ES-I3 (cell line): ENCODE measurements at regions not wholly inside any gene's neighbourhood (a gene's known extent, or its start where the extent isn't known, plus 50 kb on each side); places are given as distances from the start of the nearest gene placed in this dataset.

Experiments used
- H3K36me3 ChIP-seq: 2 replicates; pipeline ENCODE4 v1.6.1; 2013; ENCODE audit warnings: mild to moderate bottlenecking, low read length, control low read depth, moderate library complexity; ENCODE audit not compliant: insufficient read depth
- H3K4me1 ChIP-seq: 2 replicates; pipeline ENCODE4 v1.6.1; 2013; ENCODE audit warnings: mild to moderate bottlenecking, control low read depth, low read length; ENCODE audit not compliant: insufficient read depth
- H3K9ac ChIP-seq: 2 replicates; pipeline ENCODE4 v1.6.1; 2013; ENCODE audit warnings: low read depth, mild to moderate bottlenecking, low read length, moderate library complexity
- H3K9me3 ChIP-seq: 2 replicates; pipeline ENCODE4 v1.6.1; 2013; ENCODE audit warnings: mild to moderate bottlenecking, low read length, moderate library complexity; ENCODE audit not compliant: control insufficient read depth, insufficient read depth

GRCh38 chr16:85294810-85295508 is 182.7 kb upstream of the CIBAR2 start:
- Histone ChIP-seq H3K9me3 (no peaks in the 10 kb centered on the region), H3K9ac (no peak overlapping the region), H3K36me3 (no peaks in the 10 kb centered on the region), H3K4me1 (peaks cover 10% of the 10 kb centered on the region; the same call in 1 of the 2 replicates)

DNA sequence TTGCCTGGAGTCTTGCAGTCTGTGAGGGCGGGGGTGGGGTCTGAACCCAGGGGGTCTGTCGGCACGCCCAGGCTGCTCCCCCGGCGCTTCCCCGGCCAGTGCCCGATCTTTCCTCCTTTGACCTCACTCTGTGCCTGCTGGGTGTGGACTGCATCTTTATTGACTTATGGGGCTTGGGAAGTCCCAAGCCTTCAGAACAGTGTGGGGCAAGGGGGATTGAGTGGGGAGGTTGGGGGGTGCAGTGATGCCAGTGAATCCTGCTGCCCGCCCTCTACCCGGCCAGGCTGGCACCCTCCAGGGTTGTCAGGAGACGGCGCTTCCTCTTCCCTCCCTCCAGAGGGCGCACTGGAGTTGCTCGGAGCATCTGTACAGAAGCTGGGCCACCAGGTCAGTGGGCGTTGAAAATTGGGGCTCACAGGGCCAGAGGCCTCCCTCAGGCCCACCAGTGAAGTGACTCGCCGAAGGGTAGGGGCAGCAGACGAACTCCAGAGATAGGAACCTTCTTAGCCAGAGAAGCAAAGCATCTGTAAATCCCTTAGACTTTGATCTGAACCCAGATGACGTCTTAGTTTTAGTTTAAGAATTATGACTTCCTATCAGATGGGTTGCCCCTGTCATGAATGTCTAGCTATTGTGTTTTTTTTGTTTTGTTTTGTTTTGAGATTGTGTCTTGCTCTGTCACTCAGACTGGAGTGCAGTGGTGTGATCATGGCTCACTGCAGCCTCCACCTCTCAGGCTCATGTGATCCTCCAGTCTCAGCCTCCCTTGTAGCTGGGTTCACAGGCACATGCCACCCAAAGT is 184.8 kb upstream of the CIBAR2 start:
- H3K4me1 ChIP-seq: peaks cover 6% of the 10 kb centered on the region; the same call in 1 of the 2 replicates
- H3K9ac ChIP-seq: no peak overlapping the region
- H3K36me3 ChIP-seq: no peaks in the 10 kb centered on the region
- no peaks in the 10 kb centered on the region for H3K9me3 ChIP-seq

- Histone ChIP-seq H3K9ac (no peak overlapping the region), H3K36me3 (no peaks in the 10 kb centered on the region), H3K9me3 (no peaks in the 10 kb centered on the region), H3K4me1 (peaks cover 12% of the 10 kb centered on the region; the same call in 1 of the 2 replicates)
These were observed 185.6 kb upstream of the CIBAR2 start for GRCh38 chr16:85297881-85298280.

DNA sequence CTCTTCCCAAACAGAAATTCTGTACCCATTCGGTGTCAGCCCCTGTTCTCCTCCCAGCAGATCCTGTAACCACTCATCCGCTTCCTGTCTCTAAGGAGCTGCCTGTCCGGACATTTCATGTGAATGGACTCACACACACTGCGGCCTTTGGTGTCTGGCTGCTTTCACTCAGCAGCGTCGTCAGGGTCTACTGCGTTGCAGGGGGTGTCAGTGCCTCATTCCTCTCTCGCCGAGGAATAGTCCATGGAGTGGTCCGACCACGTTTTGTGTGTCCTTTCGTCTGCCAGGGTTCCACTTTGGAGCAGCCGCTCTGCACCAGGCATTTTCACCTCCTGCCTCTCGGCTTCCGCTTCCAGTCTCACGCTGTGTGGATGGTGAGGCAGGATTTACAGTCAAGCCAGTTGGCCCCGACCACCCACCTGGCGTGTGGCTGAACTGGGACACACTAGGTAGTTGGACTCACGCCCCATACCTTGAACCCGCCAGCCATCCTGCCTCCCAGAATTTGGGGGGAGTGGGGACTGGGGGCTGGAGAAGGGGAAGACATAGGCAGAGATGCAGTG is 188.2 kb upstream of the CIBAR2 start:
- peaks cover 15% of the 10 kb centered on the region; the same call in 1 of the 2 replicates for H3K4me1 ChIP-seq
- no peak overlapping the region for H3K9ac ChIP-seq
- H3K9me3 ChIP-seq: no peaks in the 10 kb centered on the region

GRCh38 chr16:85301231-85301630 is 189.0 kb upstream of the CIBAR2 start:
- no peak overlapping the region for H3K9ac ChIP-seq
- H3K36me3 ChIP-seq: no peaks in the 10 kb centered on the region
- peaks cover 18% of the 10 kb centered on the region; the same call in 1 of the 2 replicates for H3K4me1 ChIP-seq
- H3K9me3 ChIP-seq: no peaks in the 10 kb centered on the region

More for the DNA sequence above, 188.2 kb upstream of the CIBAR2 start:
- no peaks in the 10 kb centered on the region for H3K36me3 ChIP-seq

DNA sequence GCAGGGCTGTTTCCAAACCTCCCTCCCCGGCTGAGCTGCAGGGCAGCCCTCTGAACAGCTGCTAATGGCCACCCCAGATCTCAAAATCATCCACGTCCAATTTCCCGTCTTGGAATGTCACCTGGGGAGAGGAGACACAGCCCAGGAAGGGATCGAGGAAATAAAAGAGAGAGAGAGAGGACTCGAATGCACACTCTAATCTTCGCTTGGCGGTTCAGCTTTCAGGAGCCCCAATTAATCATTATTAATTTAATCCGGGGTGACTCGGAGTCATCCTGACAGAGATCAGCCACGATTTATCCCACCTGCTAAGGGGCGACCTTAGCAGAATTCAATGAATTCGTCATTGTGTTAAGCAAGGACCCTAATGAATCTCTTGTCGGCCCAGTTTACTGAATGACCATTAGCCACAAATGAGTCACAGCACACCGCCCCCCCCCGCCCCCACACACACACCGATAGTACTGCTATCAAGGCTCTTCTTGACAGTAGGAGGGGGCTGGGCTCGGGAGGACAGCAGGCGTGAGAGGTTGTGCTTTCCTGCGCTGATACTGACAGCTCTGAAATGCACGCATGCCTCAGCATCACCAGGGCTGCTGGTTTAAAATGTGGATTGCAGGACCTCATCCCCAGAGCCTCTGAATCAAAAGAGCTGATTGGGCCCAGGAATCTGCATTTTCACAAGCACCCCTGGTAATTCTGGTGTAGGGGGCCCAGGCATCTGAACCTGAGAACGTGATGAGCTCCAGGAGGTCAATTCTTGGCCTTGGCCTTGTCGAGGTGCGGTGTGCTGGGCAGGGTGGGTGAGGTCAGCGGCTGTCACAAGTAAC is 190.0 kb upstream of the CIBAR2 start:
- H3K9me3 ChIP-seq: no peaks in the 10 kb centered on the region
- peaks cover 25% of the 10 kb centered on the region; the same call in 1 of the 2 replicates for H3K4me1 ChIP-seq
- no peak overlapping the region; the same call in 1 of the 2 replicates for H3K9ac ChIP-seq
- no peaks in the 10 kb centered on the region for H3K36me3 ChIP-seq

GRCh38 chr16:85302848-85303353 is 190.6 kb upstream of the CIBAR2 start:
- peaks cover 30% of the 10 kb centered on the region; the same call in 1 of the 2 replicates for H3K4me1 ChIP-seq
- no peaks in the 10 kb centered on the region for H3K36me3 ChIP-seq
- H3K9ac ChIP-seq: peak overlapping the region; percentile 32; the same call in 1 of the 2 replicates
- no peaks in the 10 kb centered on the region for H3K9me3 ChIP-seq

- Histone ChIP-seq H3K36me3 (no peaks in the 10 kb centered on the region), H3K4me1 (peaks cover 30% of the 10 kb centered on the region; the same call in 1 of the 2 replicates), H3K9ac (peak overlapping the region; percentile 32; the same call in 1 of the 2 replicates), H3K9me3 (no peaks in the 10 kb centered on the region)
These were observed 191.1 kb upstream of the CIBAR2 start for GRCh38 chr16:85303354-85303883.

- Histone ChIP-seq H3K9me3 (no peaks in the 10 kb centered on the region), H3K9ac (no peak overlapping the region), H3K4me1 (peaks cover 36% of the 10 kb centered on the region; the same call in 1 of the 2 replicates), H3K36me3 (no peaks in the 10 kb centered on the region)
These were observed 192.1 kb upstream of the CIBAR2 start for GRCh38 chr16:85304337-85304736.

GRCh38 chr16:85306071-85306792 is 194.0 kb upstream of the CIBAR2 start:
- Histone ChIP-seq H3K4me1 (peaks cover 41% of the 10 kb centered on the region), H3K36me3 (no peaks in the 10 kb centered on the region), H3K9me3 (no peaks in the 10 kb centered on the region), H3K9ac (no peak overlapping the region)

DNA sequence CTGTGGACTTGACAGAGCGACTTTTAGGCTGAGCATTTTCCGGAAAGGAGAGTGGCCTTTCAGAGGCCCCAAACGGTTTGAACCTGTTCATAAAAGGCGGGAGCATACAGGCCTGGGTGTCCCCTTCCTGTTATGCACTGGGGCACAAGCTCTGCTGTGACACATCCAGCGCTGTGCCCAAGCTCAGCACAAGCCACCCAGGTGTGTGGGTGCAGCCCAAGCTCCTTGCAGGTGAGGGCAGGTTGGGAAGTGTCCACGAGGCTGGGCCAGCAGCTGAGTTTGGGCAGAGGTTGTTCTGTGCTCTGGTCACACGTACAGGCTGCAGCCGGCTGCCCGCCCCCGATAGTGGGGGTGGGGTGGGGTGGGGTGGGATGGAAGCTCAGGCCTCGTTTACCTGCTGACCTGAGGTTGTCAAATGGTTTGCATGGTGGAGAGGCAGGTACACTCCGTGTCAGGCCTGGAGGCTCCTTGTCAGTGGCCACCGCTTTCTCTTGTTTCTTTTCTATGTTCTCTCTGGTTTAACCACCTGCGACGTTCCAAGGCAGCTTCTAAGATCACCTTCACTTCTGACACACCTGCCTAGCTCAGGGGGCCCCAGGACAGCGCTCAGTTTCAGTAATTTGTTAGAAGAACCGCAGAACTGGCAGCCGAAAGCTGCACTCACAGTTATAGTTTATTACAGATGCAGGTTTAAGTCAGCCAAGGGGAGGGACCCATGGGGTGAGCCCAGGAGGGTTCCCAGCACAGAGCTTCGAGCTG is 194.7 kb upstream of the CIBAR2 start:
- Histone ChIP-seq H3K9me3 (no peaks in the 10 kb centered on the region), H3K4me1 (peaks cover 42% of the 10 kb centered on the region), H3K36me3 (no peaks in the 10 kb centered on the region), H3K9ac (no peak overlapping the region)

DNA sequence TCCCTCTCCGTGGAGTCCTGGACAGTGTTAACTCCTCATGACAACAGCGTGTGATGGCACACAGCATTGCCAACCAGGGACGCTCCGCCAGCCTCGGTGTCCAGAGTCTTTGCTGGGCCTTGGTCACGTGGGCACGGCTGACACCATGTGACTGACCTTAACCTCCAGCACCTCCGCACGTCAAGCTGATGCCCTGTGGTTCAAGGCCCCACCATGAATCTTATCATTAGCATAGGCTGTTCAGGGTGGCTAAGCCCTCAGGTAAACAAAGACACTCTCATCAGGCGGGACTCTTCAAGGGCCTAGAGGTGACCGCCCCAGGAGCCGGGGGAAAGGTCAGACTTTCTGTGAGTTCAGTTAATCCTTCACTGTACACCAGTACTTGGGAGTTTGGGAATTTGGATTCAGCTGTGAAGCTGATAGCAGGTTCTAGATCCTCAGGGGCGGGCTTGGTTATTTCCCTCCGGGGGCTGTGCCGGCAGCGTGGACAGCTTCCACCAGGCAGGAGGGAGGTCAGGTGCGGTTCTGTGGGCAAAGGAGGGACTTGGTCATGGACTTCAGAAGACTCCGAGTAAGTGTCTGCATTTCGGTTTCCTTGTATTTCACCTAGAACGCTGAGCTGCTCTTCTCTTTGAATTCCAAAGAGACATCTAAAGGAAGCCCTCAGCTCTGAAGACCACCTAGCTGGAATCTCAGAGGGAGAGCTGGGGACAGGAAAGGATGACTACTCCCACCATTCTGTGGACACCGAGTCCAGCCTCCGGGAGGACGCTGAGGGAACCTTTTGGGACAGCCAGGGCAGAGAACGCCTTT is 195.5 kb upstream of the CIBAR2 start:
- Histone ChIP-seq H3K9ac (no peak overlapping the region), H3K4me1 (peaks cover 43% of the 10 kb centered on the region)

More for the DNA sequence above, 195.5 kb upstream of the CIBAR2 start:
- Histone ChIP-seq H3K9me3 (no peaks in the 10 kb centered on the region), H3K36me3 (no peaks in the 10 kb centered on the region)
